ENCODE measurements at regions not wholly inside any gene's neighbourhood (a gene's known extent, or its start where the extent isn't known, plus 50 kb on each side); places are given as distances from the start of the nearest gene placed in this dataset.

GRCh38 chr15:97087006-97087741 is 756.7 kb downstream of the NR2F2 start:
- no peak for DNase-seq (ENCODE audit: low read depth, low spot score)
- no peak for TF ChIP-seq CTCF (IDR thresholded peaks at IDR 0.05; ENCODE audit: low read depth, low read length)
- CTCF ChIA-PET, result interaction anchor here (0.6 to 0.7 kb wide), 2 partner anchors 9 to 1409 kb away, joined by 4 to 8 read pairs; no protein-coding TSS in a partner anchor

GRCh38 chr15:97091093-97091492 is 760.6 kb downstream of the NR2F2 start:
- POLR2A ChIA-PET, result no interaction called here
- TF ChIP-seq CTCF (IDR thresholded peaks at IDR 0.05; ENCODE audit: low read depth, low read length), result no peak
- CTCF ChIA-PET, result interaction anchor here (1.2 kb wide), 1 partner anchor 9 kb away, joined by 3 read pairs; no protein-coding TSS in a partner anchor
- no peak overlapping the region for H3K4me3 ChIP-seq (ENCODE audit: low read depth, low read length)
- H3K9me3 ChIP-seq (ENCODE audit: control insufficient read depth, insufficient read depth, low read length), result peaks cover 18% of the 10 kb centered on the region
- no peak overlapping the region for H3K27ac ChIP-seq (ENCODE audit: low read depth, low read length)
- no peak for DNase-seq (ENCODE audit: low read depth, low spot score)
- no peaks in the 10 kb centered on the region for H3K27me3 ChIP-seq (ENCODE audit: control insufficient read depth, insufficient read depth, low read length)

More at GRCh38 chr15:97087006-97087741, 756.7 kb downstream of the NR2F2 start:
- no peaks in the 10 kb centered on the region for H3K27me3 ChIP-seq (ENCODE audit: control insufficient read depth, insufficient read depth, low read length)
- POLR2A ChIA-PET, result no interaction called here
- no peak overlapping the region for H3K4me3 ChIP-seq (ENCODE audit: low read depth, low read length)
- H3K27ac ChIP-seq (ENCODE audit: low read depth, low read length), result no peak overlapping the region
- peaks cover 25% of the 10 kb centered on the region for H3K9me3 ChIP-seq (ENCODE audit: control insufficient read depth, insufficient read depth, low read length)

GRCh38 chr15:97092656-97093055 is 762.2 kb downstream of the NR2F2 start:
- ChIA-PET POLR2A (no interaction called here), CTCF (no interaction called here)
- no peak for DNase-seq (ENCODE audit: low read depth, low spot score)
- no peak overlapping the region for H3K27ac ChIP-seq (ENCODE audit: low read depth, low read length)
- no peak overlapping the region for H3K4me3 ChIP-seq (ENCODE audit: low read depth, low read length)
- no peaks in the 10 kb centered on the region for H3K27me3 ChIP-seq (ENCODE audit: control insufficient read depth, insufficient read depth, low read length)
- no peak for TF ChIP-seq CTCF (IDR thresholded peaks at IDR 0.05; ENCODE audit: low read depth, low read length)
- peaks cover 15% of the 10 kb centered on the region for H3K9me3 ChIP-seq (ENCODE audit: control insufficient read depth, insufficient read depth, low read length)

- CTCF ChIA-PET, result interaction anchor here (0.6 kb wide), 1 partner anchor 9 kb away, joined by 4 read pairs; no protein-coding TSS in a partner anchor
- peaks cover 11% of the 10 kb centered on the region; the same call in 1 of the 2 replicates for H3K9me3 ChIP-seq (ENCODE audit: control insufficient read depth, insufficient read depth, low read length)
- H3K4me3 ChIP-seq (ENCODE audit: low read depth, low read length), result no peak overlapping the region
- H3K27me3 ChIP-seq (ENCODE audit: control insufficient read depth, insufficient read depth, low read length), result no peaks in the 10 kb centered on the region
- no peak for TF ChIP-seq CTCF (IDR thresholded peaks at IDR 0.05; ENCODE audit: low read depth, low read length)
- no peak overlapping the region for H3K27ac ChIP-seq (ENCODE audit: low read depth, low read length)
- POLR2A ChIA-PET, result no interaction called here
- DNase-seq (ENCODE audit: low read depth, low spot score), result no peak
Measured at GRCh38 chr15:97096303-97096835, 765.9 kb downstream of the NR2F2 start.

GRCh38 chr15:97099040-97099439 is 768.5 kb downstream of the NR2F2 start:
- no peaks in the 10 kb centered on the region for H3K27me3 ChIP-seq (ENCODE audit: control insufficient read depth, insufficient read depth, low read length)
- no peak for DNase-seq (ENCODE audit: low read depth, low spot score)
- TF ChIP-seq CTCF (IDR thresholded peaks at IDR 0.05; ENCODE audit: low read depth, low read length), result no peak
- POLR2A ChIA-PET, result no interaction called here
- no peak overlapping the region for H3K27ac ChIP-seq (ENCODE audit: low read depth, low read length)
- peaks cover 3% of the 10 kb centered on the region; the same call in 1 of the 2 replicates for H3K9me3 ChIP-seq (ENCODE audit: control insufficient read depth, insufficient read depth, low read length)
- H3K4me3 ChIP-seq (ENCODE audit: low read depth, low read length), result no peak overlapping the region
- CTCF ChIA-PET, result interaction anchor here (1.2 kb wide), 1 partner anchor 8 kb away, joined by 3 read pairs; no protein-coding TSS in a partner anchor
